Glutamatergic neuron (in vitro differentiated cells): ENCODE measurements at regions not wholly inside any gene's neighbourhood (a gene's known extent, or its start where the extent isn't known, plus 50 kb on each side); places are given as distances from the start of the nearest gene placed in this dataset.

Experiments
- DNase-seq: peaks from one replicate; pipeline ENCODE4 v3.0.0; 2022
- H3K27ac Mint-ChIP-seq: one replicate; pipeline ENCODE4 v1.8.0; 2020; ENCODE audit warnings: mild to moderate bottlenecking, mixed read lengths, inconsistent platforms; ENCODE audit not compliant: unreplicated experiment
- H3K27me3 Mint-ChIP-seq: one replicate; pipeline ENCODE4 v1.8.0; 2020; ENCODE audit warnings: mild to moderate bottlenecking, moderate library complexity, mixed read lengths, inconsistent platforms; ENCODE audit not compliant: unreplicated experiment
- H3K36me3 Mint-ChIP-seq: one replicate; pipeline ENCODE4 v1.8.0; 2020; ENCODE audit warnings: mild to moderate bottlenecking, mixed read lengths, inconsistent platforms; ENCODE audit not compliant: unreplicated experiment
- H3K4me1 Mint-ChIP-seq: one replicate; pipeline ENCODE4 v1.8.0; 2020; ENCODE audit warnings: mild to moderate bottlenecking, low read depth, mixed read lengths, inconsistent platforms; ENCODE audit not compliant: unreplicated experiment
- H3K4me3 Mint-ChIP-seq: one replicate; pipeline ENCODE4 v1.8.0; 2020; ENCODE audit warnings: mild to moderate bottlenecking, mixed read lengths, inconsistent platforms; ENCODE audit not compliant: unreplicated experiment
- H3K9me3 Mint-ChIP-seq: one replicate; pipeline ENCODE4 v1.8.0; 2020; ENCODE audit warnings: mild to moderate bottlenecking, moderate library complexity, mixed read lengths, inconsistent platforms; ENCODE audit not compliant: unreplicated experiment
- TF ChIP-seq, protein P1 (sequence below): fragments of 200-600 bp; sonication (generic); IDR thresholded peaks from one replicate; pipeline ENCODE4 v1.5.0; 2021; ENCODE audit not compliant: partially characterized antibody, unreplicated experiment

DNA sequence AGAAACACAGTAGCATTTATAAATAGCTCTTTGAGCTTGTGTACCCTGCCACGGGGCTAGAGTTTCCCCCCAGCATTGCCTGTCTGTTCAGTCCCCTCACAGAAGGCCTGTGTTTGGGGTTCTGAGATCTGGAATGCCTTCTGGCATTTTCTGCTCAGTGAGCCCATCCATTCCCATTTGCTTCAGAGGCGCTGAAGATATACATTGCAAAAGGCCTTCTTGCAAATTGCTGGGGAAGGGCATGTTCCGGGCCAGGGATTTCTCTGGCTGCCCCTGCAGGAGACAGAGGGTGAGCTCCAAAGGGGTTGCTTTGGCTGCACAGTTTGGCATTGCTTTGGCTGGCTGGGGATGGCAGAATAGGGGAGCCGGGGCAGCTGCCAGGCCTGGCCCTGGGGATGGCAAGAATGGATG, 308.4 kb downstream of the MSX2 start:
- H3K27me3 Mint-ChIP-seq, result peaks cover 3% of the 10 kb centered on the region
- no peak for DNase-seq
- no peaks in the 10 kb centered on the region for H3K4me1 Mint-ChIP-seq
- H3K27ac Mint-ChIP-seq, result no peak overlapping the region
- H3K36me3 Mint-ChIP-seq, result no peaks in the 10 kb centered on the region
- TF ChIP-seq, protein P1, sequence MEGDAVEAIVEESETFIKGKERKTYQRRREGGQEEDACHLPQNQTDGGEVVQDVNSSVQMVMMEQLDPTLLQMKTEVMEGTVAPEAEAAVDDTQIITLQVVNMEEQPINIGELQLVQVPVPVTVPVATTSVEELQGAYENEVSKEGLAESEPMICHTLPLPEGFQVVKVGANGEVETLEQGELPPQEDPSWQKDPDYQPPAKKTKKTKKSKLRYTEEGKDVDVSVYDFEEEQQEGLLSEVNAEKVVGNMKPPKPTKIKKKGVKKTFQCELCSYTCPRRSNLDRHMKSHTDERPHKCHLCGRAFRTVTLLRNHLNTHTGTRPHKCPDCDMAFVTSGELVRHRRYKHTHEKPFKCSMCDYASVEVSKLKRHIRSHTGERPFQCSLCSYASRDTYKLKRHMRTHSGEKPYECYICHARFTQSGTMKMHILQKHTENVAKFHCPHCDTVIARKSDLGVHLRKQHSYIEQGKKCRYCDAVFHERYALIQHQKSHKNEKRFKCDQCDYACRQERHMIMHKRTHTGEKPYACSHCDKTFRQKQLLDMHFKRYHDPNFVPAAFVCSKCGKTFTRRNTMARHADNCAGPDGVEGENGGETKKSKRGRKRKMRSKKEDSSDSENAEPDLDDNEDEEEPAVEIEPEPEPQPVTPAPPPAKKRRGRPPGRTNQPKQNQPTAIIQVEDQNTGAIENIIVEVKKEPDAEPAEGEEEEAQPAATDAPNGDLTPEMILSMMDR, result no peak
- no peak overlapping the region for H3K4me3 Mint-ChIP-seq
- no peaks in the 10 kb centered on the region for H3K9me3 Mint-ChIP-seq

DNA sequence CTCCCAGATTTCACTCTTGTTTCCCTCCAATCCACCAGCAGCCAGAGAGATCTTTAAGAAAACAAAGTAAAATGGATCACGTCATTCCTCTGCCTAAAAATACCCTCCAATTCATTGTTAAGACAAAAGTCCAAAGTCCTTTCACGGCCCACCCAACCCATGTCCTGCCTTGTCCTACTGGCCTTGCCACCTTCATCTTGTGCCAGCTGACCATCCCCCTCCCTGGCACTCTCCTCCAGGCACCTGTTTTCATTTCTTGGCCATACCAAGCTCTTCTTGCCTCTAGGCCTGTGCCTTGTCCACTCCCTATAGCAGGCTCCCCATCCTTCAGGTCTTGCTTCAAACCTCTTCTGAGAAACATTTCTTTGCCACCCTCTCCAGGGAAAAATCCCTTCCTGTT, 307.6 kb downstream of the MSX2 start:
- DNase-seq, result no peak
- TF ChIP-seq, protein P1, result no peak
- Mint-ChIP-seq H3K4me1 (no peaks in the 10 kb centered on the region), H3K9me3 (no peaks in the 10 kb centered on the region), H3K27me3 (peaks cover 3% of the 10 kb centered on the region), H3K4me3 (no peak overlapping the region), H3K27ac (no peak overlapping the region), H3K36me3 (no peaks in the 10 kb centered on the region)

DNA sequence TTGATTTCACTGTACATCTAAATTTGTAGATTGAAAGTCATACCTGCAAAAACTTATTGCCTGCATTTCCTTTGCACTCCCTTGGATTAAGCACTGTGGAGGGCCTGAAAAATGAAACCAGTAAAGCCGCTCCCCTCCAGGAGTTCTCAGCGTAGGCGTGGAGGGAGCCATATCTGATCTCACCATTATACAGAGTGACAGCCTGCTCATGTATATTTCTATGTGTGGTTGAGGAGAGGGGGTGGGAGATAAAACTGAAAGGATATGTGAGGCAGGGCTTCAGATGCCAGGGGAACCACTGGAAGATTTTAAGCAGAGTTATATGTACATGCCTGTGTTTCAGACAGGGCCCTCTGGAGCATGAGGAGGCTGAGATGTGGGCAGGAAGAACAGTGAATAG, 303.0 kb downstream of the MSX2 start:
- TF ChIP-seq, protein P1, result no peak
- no peaks in the 10 kb centered on the region for H3K9me3 Mint-ChIP-seq
- DNase-seq, result no peak
- H3K36me3 Mint-ChIP-seq, result peaks cover 18% of the 10 kb centered on the region
- no peak overlapping the region for H3K27ac Mint-ChIP-seq
- no peak overlapping the region for H3K4me3 Mint-ChIP-seq
- no peaks in the 10 kb centered on the region for H3K4me1 Mint-ChIP-seq
- peaks cover 3% of the 10 kb centered on the region for H3K27me3 Mint-ChIP-seq

DNA sequence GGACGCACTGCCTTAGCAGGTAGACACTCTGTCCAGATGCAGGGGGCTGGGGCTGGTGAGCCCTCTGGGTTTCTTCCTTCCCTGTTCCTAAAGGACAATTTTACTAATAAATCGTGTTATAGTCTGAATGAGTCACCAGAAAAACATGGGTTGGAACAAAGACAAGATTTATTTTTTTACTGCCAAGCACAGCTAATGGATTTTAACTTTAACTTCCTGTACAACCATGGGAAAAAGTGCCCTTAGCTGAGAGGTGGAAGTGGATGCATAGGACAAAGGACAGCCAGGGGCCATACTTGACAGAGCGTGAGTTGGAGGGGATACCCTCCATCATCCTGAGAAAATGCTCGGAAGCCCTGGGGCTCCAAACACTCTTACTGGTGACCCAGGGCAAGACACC, 300.7 kb downstream of the MSX2 start:
- H3K27me3 Mint-ChIP-seq, result no peaks in the 10 kb centered on the region
- no peaks in the 10 kb centered on the region for H3K4me1 Mint-ChIP-seq
- H3K27ac Mint-ChIP-seq, result no peak overlapping the region
- peaks cover 18% of the 10 kb centered on the region for H3K36me3 Mint-ChIP-seq
- H3K4me3 Mint-ChIP-seq, result no peak overlapping the region
- TF ChIP-seq, protein P1, result no peak
- no peaks in the 10 kb centered on the region for H3K9me3 Mint-ChIP-seq
- DNase-seq, result no peak

DNA sequence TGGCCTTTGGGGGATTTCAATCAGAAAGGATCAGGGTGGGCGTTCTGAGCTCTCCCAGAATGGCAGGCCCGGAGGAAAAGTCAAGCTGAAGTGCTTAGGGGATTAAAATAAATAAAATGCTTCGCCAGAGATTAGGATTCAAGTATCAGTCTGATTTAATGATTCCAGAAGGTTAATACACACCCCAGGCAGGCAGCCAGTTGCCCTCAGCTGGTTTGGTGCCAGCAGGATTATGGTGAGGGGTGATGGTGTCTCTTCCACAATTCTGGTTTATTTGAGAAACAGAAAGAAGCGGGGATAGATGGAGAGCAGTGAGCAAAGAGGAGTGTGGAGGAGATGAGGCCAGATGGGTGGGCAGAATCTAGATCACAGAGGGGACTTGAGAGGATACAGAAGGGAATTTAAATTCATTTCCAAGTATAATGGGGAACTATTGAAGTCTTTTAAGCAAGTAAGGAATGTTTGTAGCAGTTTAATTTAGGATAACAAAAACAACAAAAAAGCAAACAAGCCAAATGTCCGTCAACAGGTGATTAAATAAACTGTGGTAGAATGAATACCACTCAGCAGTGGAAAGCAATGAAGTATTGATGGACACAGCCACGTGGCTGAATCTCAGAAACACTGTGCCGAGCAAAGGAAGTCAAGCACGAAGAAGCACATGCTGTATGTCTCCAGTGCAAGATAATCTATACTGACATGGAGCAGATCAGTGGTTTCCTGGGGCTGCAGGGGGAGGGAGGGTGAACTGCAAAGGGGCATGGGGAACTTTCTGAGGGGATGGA, 297.7 kb downstream of the MSX2 start:
- Mint-ChIP-seq H3K27me3 (no peaks in the 10 kb centered on the region), H3K4me3 (no peak overlapping the region), H3K36me3 (peaks cover 18% of the 10 kb centered on the region), H3K4me1 (no peaks in the 10 kb centered on the region), H3K27ac (no peak overlapping the region), H3K9me3 (no peaks in the 10 kb centered on the region)
- no peak for DNase-seq
- TF ChIP-seq, protein P1, result no peak
